Endothelial cell of umbilical vein (primary cell): ENCODE measurements at regions not wholly inside any gene's neighbourhood (a gene's known extent, or its start where the extent isn't known, plus 50 kb on each side); places are given as distances from the start of the nearest gene placed in this dataset.

ENCODE experiments used
- BruUV-seq: library from RNA; stranded (reverse); fragments of 400-500 nt; replicated peaks from 2 replicates; lab custom pipeline; 2021; lab: Mats Ljungman, UMichigan
- CTCF ChIA-PET: fragments of 300-600, 350-600 bp; sonication (Branson Sonifier 250); formaldehyde crosslinking; loops from one replicate; lab custom pipeline; 2021; ENCODE audit warnings: antibody characterized with exemption, inconsistent platforms; lab: Charles Lee
- POLR2A ChIA-PET: fragments of 300-600, 350-600 bp; sonication (Branson Sonifier 250); formaldehyde crosslinking; loops from one replicate; lab custom pipeline; 2021; ENCODE audit warnings: antibody characterized with exemption, inconsistent platforms; lab: Charles Lee
- DNase-seq: peaks from one replicate; pipeline ENCODE4 v3.0.0-alpha.2; 2011; ENCODE audit warnings: low read depth, low spot score
- FAIRE-seq: peaks from 2 replicates; lab custom pipeline; 2011; peaks lifted over from hg19 to GRCh38; lab: Jason Lieb, UNC
- H2AFZ ChIP-seq: 2 replicates; pipeline ENCODE4 v1.6.0; 2012; ENCODE audit warnings: low read depth, low read length, control low read depth, inconsistent platforms
- H3K27ac ChIP-seq: 2 replicates; pipeline ENCODE4 v1.5.1; 2011; ENCODE audit warnings: low read depth, mild to moderate bottlenecking, control low read depth, low read length, moderate library complexity; ENCODE audit not compliant: insufficient read depth
- H3K27me3 ChIP-seq, 2 experiments: 2 replicates each; pipeline versions ENCODE4 v1.6.0 to v1.6.1; 2011; ENCODE audit warnings: low read length in 2 of 2, mixed read lengths in 1 of 2; ENCODE audit not compliant: control insufficient read depth in 2 of 2, insufficient read depth in 2 of 2
- H3K36me3 ChIP-seq, 2 experiments: 2 replicates in 1 of 2; 3 replicates in 1 of 2; pipeline ENCODE4 v1.5.1; 2011; ENCODE audit warnings: low read length in 2 of 2, mild to moderate bottlenecking in 1 of 2, moderate library complexity in 1 of 2; ENCODE audit not compliant: control insufficient read depth in 2 of 2, insufficient read depth in 2 of 2; ENCODE audit errors: extremely low read depth in 1 of 2
- H3K4me1 ChIP-seq: 3 replicates; pipeline ENCODE4 v1.5.1; 2011; ENCODE audit warnings: mild to moderate bottlenecking, low read length; ENCODE audit not compliant: control insufficient read depth, insufficient read depth; ENCODE audit errors: extremely low read depth
- H3K4me2 ChIP-seq: 2 replicates; pipeline ENCODE4 v1.6.1; 2011; ENCODE audit warnings: low read length, control low read depth, mixed read lengths; ENCODE audit not compliant: insufficient read depth
- H3K4me3 ChIP-seq, 3 experiments: fragments of 200-600 bp in 1 of 3; sonication (generic), shearing (Covaris generic) in 1 of 3; replicated peaks in 1 of 3; 2 replicates each; pipeline ENCODE4 v1.5.1; 2011 to 2016; ENCODE audit warnings: control low read depth in 3 of 3, low read length in 3 of 3, mild to moderate bottlenecking in 2 of 3, inconsistent platforms in 1 of 3, low read depth in 1 of 3, moderate library complexity in 1 of 3; ENCODE audit not compliant: insufficient read depth in 1 of 3
- H3K79me2 ChIP-seq: 2 replicates; pipeline ENCODE4 v1.6.0; 2012; ENCODE audit warnings: low read length, inconsistent platforms; ENCODE audit not compliant: control insufficient read depth, insufficient read depth
- H3K9ac ChIP-seq: replicated peaks from 2 replicates; pipeline ENCODE3; 2011; ENCODE audit warnings: low read length, control low read depth; ENCODE audit not compliant: insufficient read depth; ENCODE audit errors: extremely low read depth
- H3K9me1 ChIP-seq: replicated peaks from 3 replicates; pipeline ENCODE4 v1.6.0; 2011; ENCODE audit warnings: mild to moderate bottlenecking, low read length; ENCODE audit not compliant: control insufficient read depth, insufficient read depth; ENCODE audit errors: extremely low read depth
- H3K9me3 ChIP-seq: replicated peaks from 2 replicates; pipeline ENCODE4 v1.5.1; 2012; ENCODE audit warnings: low read length, inconsistent platforms; ENCODE audit not compliant: control insufficient read depth, insufficient read depth
- H4K20me1 ChIP-seq: replicated peaks from 2 replicates; pipeline ENCODE3; 2011; ENCODE audit warnings: mild to moderate bottlenecking, low read length; ENCODE audit not compliant: control insufficient read depth, insufficient read depth; ENCODE audit errors: extremely low read depth
- EZH2 ChIP-seq: IDR thresholded peaks from 2 replicates; pipeline ENCODE4 v1.6.1; 2012; ENCODE audit warnings: borderline replicate concordance, low read depth, mild to moderate bottlenecking, moderate library complexity, low read length, inconsistent platforms; ENCODE audit not compliant: severe bottlenecking
- FOS ChIP-seq: IDR thresholded peaks from 2 replicates; pipeline ENCODE4 v1.6.1; 2011; ENCODE audit warnings: mild to moderate bottlenecking, low read length, moderate library complexity, borderline replicate concordance; ENCODE audit not compliant: insufficient read depth
- GATA2 ChIP-seq: IDR thresholded peaks from 2 replicates; pipeline ENCODE4 v1.7.0; 2011; ENCODE audit warnings: low read depth, mild to moderate bottlenecking, moderate library complexity, mixed read lengths, low read length; ENCODE audit not compliant: insufficient read length, insufficient read depth
- JUN ChIP-seq: IDR thresholded peaks from 2 replicates; pipeline ENCODE4 v1.6.1; 2011; ENCODE audit warnings: borderline replicate concordance, low read depth; ENCODE audit not compliant: insufficient read length, insufficient read depth
- MYC ChIP-seq: IDR thresholded peaks from one replicate; pipeline ENCODE4 v1.6.1; 2011; ENCODE audit warnings: mild to moderate bottlenecking, low read depth, low read length
- POLR2A ChIP-seq: IDR thresholded peaks from 2 replicates; pipeline ENCODE4 v1.6.1; 2012; ENCODE audit warnings: low read depth, mild to moderate bottlenecking, control low read depth, low read length
- POLR2AphosphoS5 ChIP-seq: IDR thresholded peaks from 2 replicates; pipeline ENCODE4 v1.6.1; 2012; ENCODE audit warnings: low read depth, mild to moderate bottlenecking, control low read depth, low read length, moderate library complexity; ENCODE audit not compliant: insufficient read depth
- dilution Hi-C: fragments of 300-500 bp; cut with MboI; formaldehyde crosslinking; loops from one replicate; pipeline ENCODE4 v1.15.0; 2019; ENCODE audit warnings: low sequenced_read_pairs; ENCODE audit not compliant: extremely low pct_ligation_motif_present
- intact Hi-C: fragments of 100-400 bp; cut with micrococcal nuclease; formaldehyde crosslinking; loops from one replicate; pipeline ENCODE4 v1.10.0; 2022
- TF ChIP-seq, protein P1 (sequence below), 2 donors: IDR thresholded peaks; 1 replicate in 1 of 2; 2 replicates in 1 of 2; pipeline ENCODE4 v1.5.1; 2011; ENCODE audit warnings: low read length in 2 of 2, mild to moderate bottlenecking in 2 of 2, moderate library complexity in 2 of 2, control low read depth in 1 of 2, inconsistent platforms in 1 of 2, low read depth in 1 of 2; ENCODE audit not compliant: insufficient read depth in 1 of 2; ENCODE audit errors: extremely low read depth in 1 of 2
- TF ChIP-seq, protein P2 (sequence below): IDR thresholded peaks from 2 replicates; pipeline ENCODE4 v1.6.1; 2011; ENCODE audit not compliant: insufficient read depth, insufficient read length

DNA sequence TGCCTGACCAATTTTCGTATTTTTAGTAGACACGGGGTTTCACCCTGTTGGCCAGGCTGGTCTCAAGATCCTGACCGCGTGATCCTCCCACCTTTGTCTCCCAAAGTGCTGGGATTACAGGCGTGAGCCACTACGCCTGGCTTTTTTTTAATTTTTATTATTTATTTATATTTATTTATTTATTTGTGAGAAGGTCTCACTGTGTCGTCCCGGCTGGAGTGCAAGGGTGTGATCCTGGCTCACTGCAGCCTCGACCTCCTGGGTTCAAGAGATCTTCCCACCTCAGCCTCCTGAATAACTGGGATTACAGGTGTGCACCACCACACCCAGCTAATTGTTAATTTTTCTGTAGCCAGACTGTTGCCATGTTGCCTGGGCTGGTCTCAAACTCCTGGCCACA, 141.1 kb downstream of the CRLF2 start:
- dilution Hi-C loops = no loop called here
- TF ChIP-seq GATA2 (no peak), POLR2A (no peak), MYC (no peak), POLR2AphosphoS5 (no peak), EZH2 (no peak), JUN (no peak), FOS (no peak)
- TF ChIP-seq, protein P1, sequence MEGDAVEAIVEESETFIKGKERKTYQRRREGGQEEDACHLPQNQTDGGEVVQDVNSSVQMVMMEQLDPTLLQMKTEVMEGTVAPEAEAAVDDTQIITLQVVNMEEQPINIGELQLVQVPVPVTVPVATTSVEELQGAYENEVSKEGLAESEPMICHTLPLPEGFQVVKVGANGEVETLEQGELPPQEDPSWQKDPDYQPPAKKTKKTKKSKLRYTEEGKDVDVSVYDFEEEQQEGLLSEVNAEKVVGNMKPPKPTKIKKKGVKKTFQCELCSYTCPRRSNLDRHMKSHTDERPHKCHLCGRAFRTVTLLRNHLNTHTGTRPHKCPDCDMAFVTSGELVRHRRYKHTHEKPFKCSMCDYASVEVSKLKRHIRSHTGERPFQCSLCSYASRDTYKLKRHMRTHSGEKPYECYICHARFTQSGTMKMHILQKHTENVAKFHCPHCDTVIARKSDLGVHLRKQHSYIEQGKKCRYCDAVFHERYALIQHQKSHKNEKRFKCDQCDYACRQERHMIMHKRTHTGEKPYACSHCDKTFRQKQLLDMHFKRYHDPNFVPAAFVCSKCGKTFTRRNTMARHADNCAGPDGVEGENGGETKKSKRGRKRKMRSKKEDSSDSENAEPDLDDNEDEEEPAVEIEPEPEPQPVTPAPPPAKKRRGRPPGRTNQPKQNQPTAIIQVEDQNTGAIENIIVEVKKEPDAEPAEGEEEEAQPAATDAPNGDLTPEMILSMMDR (IDR thresholded peaks at IDR 0.05; ENCODE audit: extremely low read depth in 1 of 2, insufficient read depth in 1 of 2, low read depth in 1 of 2, low read length in 2 of 2) = no peak
- TF ChIP-seq, protein P2, sequence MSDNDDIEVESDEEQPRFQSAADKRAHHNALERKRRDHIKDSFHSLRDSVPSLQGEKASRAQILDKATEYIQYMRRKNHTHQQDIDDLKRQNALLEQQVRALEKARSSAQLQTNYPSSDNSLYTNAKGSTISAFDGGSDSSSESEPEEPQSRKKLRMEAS = no peak
- H3K79me2 ChIP-seq = no peaks in the 10 kb centered on the region
- BruUV-seq = no TSS peak
- no peaks in the 10 kb centered on the region for H3K4me1 ChIP-seq
- no peak overlapping the region for H3K27ac ChIP-seq
- no peak for DNase-seq
- H3K4me3 ChIP-seq = no peak overlapping the region
- intact Hi-C loops = no loop called here
- no peaks in the 10 kb centered on the region for H3K36me3 ChIP-seq
- H3K9me1 ChIP-seq = no peaks in the 10 kb centered on the region
- no peak for FAIRE-seq
- no peak overlapping the region for H3K9ac ChIP-seq
- no peaks in the 10 kb centered on the region for H4K20me1 ChIP-seq
- no peak overlapping the region for H2AFZ ChIP-seq
- ChIA-PET POLR2A (no interaction called here), CTCF (no interaction called here)
- peaks cover 3% of the 10 kb centered on the region for H3K9me3 ChIP-seq
- no peaks in the 10 kb centered on the region for H3K27me3 ChIP-seq
- H3K4me2 ChIP-seq = no peak overlapping the region
